SU-DHL-6 (cell line): ENCODE measurements at regions not wholly inside any gene's neighbourhood (a gene's known extent, or its start where the extent isn't known, plus 50 kb on each side); places are given as distances from the start of the nearest gene placed in this dataset.

Experiments
- H2AFZ ChIP-seq: fragments of 200-600 bp; sonication (generic); 2 replicates; pipeline ENCODE4 v1.6.1; 2014; ENCODE audit warnings: low read depth, mild to moderate bottlenecking, moderate library complexity, mixed read lengths, antibody characterized with exemption, low read length; ENCODE audit not compliant: severe bottlenecking
- H3F3A ChIP-seq: fragments of 200-600 bp; shearing (Covaris generic); 2 replicates; pipeline ENCODE4 v1.6.0; 2016; ENCODE audit warnings: antibody characterized with exemption, mild to moderate bottlenecking; ENCODE audit not compliant: insufficient read depth
- H3K27ac ChIP-seq: fragments of 200-600 bp; sonication (generic); 2 replicates; pipeline ENCODE4 v1.5.1; 2016; ENCODE audit warnings: low read depth, mild to moderate bottlenecking, low read length, moderate library complexity, mixed read lengths
- H3K27me3 ChIP-seq: fragments of 200-600 bp; sonication (generic), shearing (Covaris generic); 2 replicates; pipeline ENCODE4 v1.6.0; 2014; ENCODE audit warnings: mild to moderate bottlenecking, low read length
- H3K36me3 ChIP-seq: fragments of 200-600 bp; sonication (generic); 2 replicates; pipeline ENCODE4 v1.6.1; 2014; ENCODE audit warnings: mild to moderate bottlenecking, low read length, mixed read lengths
- H3K4me2 ChIP-seq: fragments of 300-600, 200-600 bp; shearing (Covaris generic), sonication (generic); 2 replicates; pipeline ENCODE4 v1.6.0; 2014; ENCODE audit warnings: low read length, low read depth, mild to moderate bottlenecking; ENCODE audit not compliant: poor library complexity, severe bottlenecking
- H3K4me3 ChIP-seq: fragments of 200-600 bp; sonication (generic); 2 replicates; pipeline ENCODE4 v1.5.1; 2014; ENCODE audit warnings: antibody characterized with exemption, low read length, mild to moderate bottlenecking, mixed read lengths; ENCODE audit not compliant: insufficient read depth, poor library complexity, severe bottlenecking
- H3K79me2 ChIP-seq: fragments of 200-600 bp; sonication (generic); 2 replicates; pipeline ENCODE4 v1.6.1; 2014; ENCODE audit warnings: mild to moderate bottlenecking, low read length, moderate library complexity; ENCODE audit not compliant: insufficient read depth
- H3K9ac ChIP-seq: fragments of 200-600 bp; sonication (generic); 2 replicates; pipeline ENCODE4 v1.7.0; 2014; ENCODE audit warnings: mild to moderate bottlenecking, low read length
- H3K9me2 ChIP-seq: fragments of 200-600 bp; sonication (generic); replicated peaks from 2 replicates; pipeline ENCODE4 v1.6.1; 2014; ENCODE audit warnings: low read length; ENCODE audit not compliant: insufficient read depth
- H3K9me3 ChIP-seq: fragments of 200-600 bp; sonication (generic); 2 replicates; pipeline ENCODE4 v1.6.1; 2014; ENCODE audit warnings: low read length, mixed read lengths; ENCODE audit not compliant: insufficient read depth
- H4K20me1 ChIP-seq: fragments of 200-600 bp; sonication (generic); 2 replicates; pipeline ENCODE4 v1.6.1; 2014; ENCODE audit warnings: low read depth, mild to moderate bottlenecking, antibody characterized with exemption, low read length, moderate library complexity, mixed read lengths
- CTCF ChIP-seq: fragments of 200-600 bp; sonication (generic); IDR thresholded peaks from one replicate; pipeline ENCODE4 v1.5.1; 2017; ENCODE audit warnings: antibody characterized with exemption, mild to moderate bottlenecking, low read length, moderate library complexity; ENCODE audit not compliant: insufficient read depth, poor library complexity, severe bottlenecking
- EZH2phosphoT487 ChIP-seq: fragments of 200-600 bp; sonication (generic), shearing (Covaris generic); conservative IDR thresholded peaks from 2 replicates; pipeline ENCODE4 v1.6.1; 2018; ENCODE audit warnings: mild to moderate bottlenecking, antibody characterized with exemption, low read length, moderate library complexity, mixed read lengths

GRCh38 chr5:38071831-38072694 is 186.3 kb upstream of the EGFLAM start:
- Histone ChIP-seq H3K9ac (no peak overlapping the region), H3K27ac (no peak overlapping the region), H3F3A (no peaks in the 10 kb centered on the region), H3K9me3 (no peaks in the 10 kb centered on the region), H3K27me3 (no peaks in the 10 kb centered on the region), H3K4me2 (no peak overlapping the region), H2AFZ (no peak overlapping the region), H3K36me3 (no peaks in the 10 kb centered on the region), H3K9me2 (no peaks in the 10 kb centered on the region), H3K79me2 (no peaks in the 10 kb centered on the region), H3K4me3 (no peak overlapping the region), H4K20me1 (no peaks in the 10 kb centered on the region)
- no peak for TF ChIP-seq CTCF
- no peak for TF ChIP-seq EZH2phosphoT487

GRCh38 chr5:38070304-38070950 is 187.9 kb upstream of the EGFLAM start:
- H3K9ac ChIP-seq: no peak overlapping the region
- no peaks in the 10 kb centered on the region for H3K9me2 ChIP-seq
- no peaks in the 10 kb centered on the region for H3K9me3 ChIP-seq
- H3K79me2 ChIP-seq: no peaks in the 10 kb centered on the region
- H3K4me3 ChIP-seq: no peak overlapping the region
- no peaks in the 10 kb centered on the region for H3K36me3 ChIP-seq
- no peak overlapping the region for H2AFZ ChIP-seq
- no peaks in the 10 kb centered on the region for H3F3A ChIP-seq
- no peaks in the 10 kb centered on the region for H4K20me1 ChIP-seq
- H3K27me3 ChIP-seq: no peaks in the 10 kb centered on the region
- no peak overlapping the region for H3K4me2 ChIP-seq
- no peak for TF ChIP-seq EZH2phosphoT487
- TF ChIP-seq CTCF: no peak
- H3K27ac ChIP-seq: no peak overlapping the region

GRCh38 chr5:38069360-38069759 is 189.0 kb upstream of the EGFLAM start:
- TF ChIP-seq CTCF (no peak), EZH2phosphoT487 (no peak)
- Histone ChIP-seq H3K9me2 (no peaks in the 10 kb centered on the region), H3K9me3 (no peaks in the 10 kb centered on the region), H3K27me3 (no peaks in the 10 kb centered on the region), H2AFZ (no peak overlapping the region), H3F3A (no peaks in the 10 kb centered on the region), H3K79me2 (no peaks in the 10 kb centered on the region), H3K4me3 (no peak overlapping the region), H4K20me1 (no peaks in the 10 kb centered on the region), H3K9ac (no peak overlapping the region), H3K36me3 (no peaks in the 10 kb centered on the region), H3K4me2 (no peak overlapping the region), H3K27ac (no peak overlapping the region)
